K562 (cell line): ENCODE measurements at regions not wholly inside any gene's neighbourhood (a gene's known extent, or its start where the extent isn't known, plus 50 kb on each side); places are given as distances from the start of the nearest gene placed in this dataset.

ENCODE experiments used
- ATAC-seq: fragments of 200-7000 bp; cut with Tn5 transposase; 3 replicates; pipeline ENCODE4 v1.9.1; 2020; ENCODE audit warnings: moderate library complexity
- BruUV-seq: library from RNA; stranded (reverse); fragments of 400-500 nt; replicated peaks from 2 replicates; lab custom pipeline; 2021; lab: Mats Ljungman, UMichigan
- CTCF ChIA-PET: fragments of 300-600 bp; formaldehyde crosslinking; extraction: SDS; loops from one replicate; lab custom pipeline; 2021; ENCODE audit warnings: low intra/inter-chr PET ratio; lab: Yijun Ruan, JAX
- POLR2A ChIA-PET: fragments of 300-600, 350-650 bp; sonication (Branson Sonifier 250); formaldehyde crosslinking; extraction: SDS; loops from one replicate; lab custom pipeline; 2021; ENCODE audit warnings: antibody characterized with exemption, inconsistent platforms; lab: Yijun Ruan, JAX
- DNase-seq, 4 experiments: peaks; one replicate each; pipeline versions ENCODE4 v3.0.0 to v3.0.0-alpha.2; 2011 to 2018; ENCODE audit warnings: low spot score in 3 of 4, mixed read lengths in 3 of 4; ENCODE audit errors: extremely low read depth in 1 of 4
- FAIRE-seq: peaks from 2 replicates; lab custom pipeline; 2011; peaks lifted over from hg19 to GRCh38; lab: Jason Lieb, UNC
- H2AFZ ChIP-seq: 2 replicates; pipeline ENCODE4 v1.6.0; 2011; ENCODE audit warnings: low read depth, low read length, control low read depth, inconsistent platforms
- H3K27ac ChIP-seq: fragments of 200-600 bp; 3 replicates; pipeline ENCODE4 v1.8.0; 2011; ENCODE audit warnings: low read depth, mild to moderate bottlenecking, control low read depth, inconsistent platforms, low read length, moderate library complexity, mixed read lengths; ENCODE audit errors: extremely low read depth
- H3K27me3 ChIP-seq, 2 experiments: fragments of 300-600 bp in 1 of 2; 2 replicates in 1 of 2; 3 replicates in 1 of 2; pipeline versions ENCODE4 v1.6.0 to v1.8.0; 2011; ENCODE audit warnings: inconsistent platforms in 2 of 2, low read length in 2 of 2, mild to moderate bottlenecking in 1 of 2, mixed read lengths in 1 of 2, moderate library complexity in 1 of 2; ENCODE audit not compliant: control insufficient read depth in 2 of 2, insufficient read depth in 2 of 2
- H3K36me3 ChIP-seq: fragments of 300-600 bp; 3 replicates; pipeline ENCODE4 v1.8.0; 2011; ENCODE audit warnings: mild to moderate bottlenecking, low read length, inconsistent platforms; ENCODE audit not compliant: control insufficient read depth, insufficient read depth
- H3K4me1 ChIP-seq, 2 experiments: fragments of 200-600 bp in 1 of 2; replicated peaks in 1 of 2; 2 replicates in 1 of 2; 3 replicates in 1 of 2; pipeline versions ENCODE4 v1.5.1 to v1.8.0; 2011; ENCODE audit warnings: inconsistent platforms in 2 of 2, low read length in 2 of 2, mild to moderate bottlenecking in 1 of 2, mixed read lengths in 1 of 2, moderate library complexity in 1 of 2; ENCODE audit not compliant: control insufficient read depth in 2 of 2, insufficient read depth in 2 of 2
- H3K4me2 ChIP-seq: 2 replicates; pipeline ENCODE4 v1.6.1; 2011; ENCODE audit warnings: low read length, control low read depth, inconsistent platforms, mixed read lengths; ENCODE audit not compliant: insufficient read depth
- H3K4me3 ChIP-seq: fragments of 200-600 bp; sonication (generic), shearing (Covaris generic); 2 replicates; pipeline ENCODE4 v1.5.1; 2016; ENCODE audit warnings: control low read depth, inconsistent platforms
- H3K79me2 ChIP-seq: fragments of 200-600 bp; 3 replicates; pipeline ENCODE4 v1.8.0; 2011; ENCODE audit warnings: low read length, inconsistent platforms; ENCODE audit not compliant: control insufficient read depth, insufficient read depth
- H3K9ac ChIP-seq, 2 experiments: 2 replicates each; pipeline versions ENCODE4 v1.6.0 to v1.6.1; 2011; ENCODE audit warnings: low read depth in 2 of 2, low read length in 2 of 2, control low read depth in 1 of 2, inconsistent platforms in 1 of 2, mild to moderate bottlenecking in 1 of 2, mixed read lengths in 1 of 2; ENCODE audit not compliant: insufficient read depth in 1 of 2
- H3K9me1 ChIP-seq: one replicate; pipeline ENCODE4 v1.6.0; 2011; ENCODE audit warnings: inconsistent platforms, mild to moderate bottlenecking, low read length, moderate library complexity; ENCODE audit not compliant: control insufficient read depth, insufficient read depth
- H3K9me3 ChIP-seq: replicated peaks from 2 replicates; pipeline ENCODE4 v1.5.1; 2011; ENCODE audit warnings: low read depth, low read length, inconsistent platforms; ENCODE audit not compliant: control insufficient read depth, insufficient read depth
- H4K20me1 ChIP-seq: replicated peaks from 2 replicates; pipeline ENCODE4 v1.6.1; 2011; ENCODE audit warnings: low read length, inconsistent platforms, mixed read lengths; ENCODE audit not compliant: control insufficient read depth, insufficient read depth
- CHD4 ChIP-seq: fragments of 200-600 bp; sonication (generic); IDR thresholded peaks from 3 replicates; pipeline ENCODE4 v1.6.1; 2012; ENCODE audit warnings: low read depth, mild to moderate bottlenecking, mixed read lengths, low read length, inconsistent platforms; ENCODE audit not compliant: insufficient read depth, insufficient replicate concordance, poor library complexity, severe bottlenecking
- ERF ChIP-seq: fragments of 450-650 bp; formaldehyde crosslinking; IDR thresholded peaks from 2 replicates; pipeline ENCODE4 v1.4.0; 2020; ENCODE audit warnings: mild to moderate bottlenecking, mixed read lengths
- HNRNPK ChIP-seq: fragments of 200-400 bp; formaldehyde crosslinking; IDR thresholded peaks from one replicate; pipeline ENCODE4 v1.6.1; 2018; ENCODE audit warnings: mild to moderate bottlenecking, low read depth, low read length; ENCODE audit not compliant: poor library complexity, severe bottlenecking
- NFIC ChIP-seq: fragments of 450-650 bp; IDR thresholded peaks from 2 replicates; pipeline ENCODE4 v1.6.1; 2017; ENCODE audit warnings: mild to moderate bottlenecking, inconsistent platforms
- POLR2AphosphoS2 ChIP-seq: IDR thresholded peaks from 2 replicates; pipeline ENCODE4 v1.6.1; 2012; ENCODE audit warnings: low read length, improper control_type of control experiment
- RBFOX2 ChIP-seq: fragments of 200-400 bp; formaldehyde crosslinking; IDR thresholded peaks from 2 replicates; pipeline ENCODE4 v1.6.1; 2017; ENCODE audit warnings: low read depth, mild to moderate bottlenecking, low read length, moderate library complexity
- RUNX1 ChIP-seq: sonication (generic); IDR thresholded peaks from 2 replicates; pipeline ENCODE4 v1.6.1; 2016; ENCODE audit warnings: antibody characterized with exemption, low read depth
- SMAD3 ChIP-seq: fragments of 450-650 bp; formaldehyde crosslinking; conservative IDR thresholded peaks from 2 replicates; pipeline ENCODE4 v1.4.0; 2020; ENCODE audit warnings: mild to moderate bottlenecking
- TARDBP ChIP-seq: fragments of 450-650 bp; IDR thresholded peaks from 2 replicates; pipeline ENCODE4 v1.6.1; 2016
- TRIM28 ChIP-seq: fragments of 450-650 bp; IDR thresholded peaks from 2 replicates; pipeline ENCODE4 v1.6.1; 2017
- ZNF324 ChIP-seq: fragments of 250-450 bp; sonication (Bioruptor Pico); IDR thresholded peaks from 2 replicates; pipeline ENCODE4 v1.4.0; 2020; ENCODE audit warnings: mild to moderate bottlenecking
- WGBS: fragments of 100-300 bp; shearing (Covaris generic); methylation state at CpG from one replicate; pipeline ENCODE4 v1.1.6; 2016; ENCODE audit warnings: low coverage, mixed read lengths; ENCODE audit not compliant: insufficient coverage; ENCODE audit errors: missing lambda C conversion rate; 5-methylcytosine and 5-hydroxymethylcytosine counted together
- in situ Hi-C: fragments of 300-500 bp; cut with MboI; formaldehyde crosslinking; loops from 4 replicates; pipeline ENCODE4 v1.15.0; 2018; ENCODE audit warnings: inconsistent platforms, mixed read lengths
- intact Hi-C: fragments of 100-400 bp; cut with micrococcal nuclease; formaldehyde crosslinking; loops from 2 replicates; pipeline ENCODE4 v1.14.2; 2022
- TF ChIP-seq, protein P1 (sequence below): sonication (generic); formaldehyde crosslinking; IDR thresholded peaks from 2 replicates; pipeline ENCODE4 v1.8.0; 2022; ENCODE audit warnings: mild to moderate bottlenecking, low read depth, missing genetic modification reagents
- TF ChIP-seq, protein P2 (sequence below): fragments of 250-450 bp; sonication (Bioruptor Pico); IDR thresholded peaks from 2 replicates; pipeline ENCODE4 v1.8.0; 2021; ENCODE audit warnings: moderate library complexity, mild to moderate bottlenecking, inconsistent platforms
- TF ChIP-seq, protein P3 (sequence below): fragments of 450-650 bp; formaldehyde crosslinking; IDR thresholded peaks from 2 replicates; pipeline ENCODE4 v1.4.0; 2020; ENCODE audit warnings: mild to moderate bottlenecking, moderate library complexity
- TF ChIP-seq, protein P4 (sequence below): fragments of 450-650 bp; formaldehyde crosslinking; IDR thresholded peaks from 2 replicates; pipeline ENCODE4 v1.4.0; 2020; ENCODE audit warnings: mild to moderate bottlenecking, moderate library complexity
- TF ChIP-seq, protein P5 (sequence below): IDR thresholded peaks from 2 replicates; pipeline ENCODE4 v1.6.1; 2012; ENCODE audit warnings: low read depth, low read length, improper control_type of control experiment, borderline replicate concordance
- TF ChIP-seq, protein P6 (sequence below): sonication (generic); formaldehyde crosslinking; IDR thresholded peaks from 2 replicates; pipeline ENCODE4 v1.8.0; 2022; ENCODE audit warnings: missing genetic modification reagents, mild to moderate bottlenecking, moderate library complexity, borderline replicate concordance

DNA sequence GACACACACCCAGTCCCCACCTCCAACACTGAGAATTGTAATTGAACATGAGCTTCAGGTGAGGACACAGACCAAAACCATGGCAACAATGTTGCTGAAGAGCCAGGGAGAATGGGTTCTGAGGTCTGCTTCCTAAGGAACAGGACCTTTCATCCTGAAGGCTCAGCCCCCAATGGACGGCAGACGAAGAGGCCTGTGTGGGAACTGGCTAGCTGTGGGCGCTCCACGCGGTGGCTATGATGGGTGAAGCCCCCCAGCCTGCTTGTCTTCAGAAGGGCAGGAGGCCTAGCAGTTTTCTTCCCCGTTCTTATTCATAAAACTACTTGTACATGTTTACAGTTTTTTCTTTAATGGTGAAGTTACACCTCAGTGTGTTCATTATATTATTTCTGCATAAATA lies 136.1 kb upstream of the SPACA7 start:
- no peaks in the 10 kb centered on the region for H3K36me3 ChIP-seq
- in situ Hi-C loops = no loop called here
- BruUV-seq = no TSS peak
- no peaks in the 10 kb centered on the region for H3K4me1 ChIP-seq
- peaks cover 0 to 6% of the 10 kb centered on the region in 2 experiments; a peak in 1 of 5 replicates for H3K27me3 ChIP-seq
- ChIA-PET CTCF (no interaction called here), POLR2A (no interaction called here)
- TF ChIP-seq CHD4 = no peak
- TF ChIP-seq, protein P1, sequence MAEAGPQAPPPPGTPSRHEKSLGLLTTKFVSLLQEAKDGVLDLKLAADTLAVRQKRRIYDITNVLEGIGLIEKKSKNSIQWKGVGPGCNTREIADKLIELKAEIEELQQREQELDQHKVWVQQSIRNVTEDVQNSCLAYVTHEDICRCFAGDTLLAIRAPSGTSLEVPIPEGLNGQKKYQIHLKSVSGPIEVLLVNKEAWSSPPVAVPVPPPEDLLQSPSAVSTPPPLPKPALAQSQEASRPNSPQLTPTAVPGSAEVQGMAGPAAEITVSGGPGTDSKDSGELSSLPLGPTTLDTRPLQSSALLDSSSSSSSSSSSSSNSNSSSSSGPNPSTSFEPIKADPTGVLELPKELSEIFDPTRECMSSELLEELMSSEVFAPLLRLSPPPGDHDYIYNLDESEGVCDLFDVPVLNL = no peak
- TF ChIP-seq SMAD3 (CRISPR knock-in tag) = no peak
- TF ChIP-seq, protein P2, sequence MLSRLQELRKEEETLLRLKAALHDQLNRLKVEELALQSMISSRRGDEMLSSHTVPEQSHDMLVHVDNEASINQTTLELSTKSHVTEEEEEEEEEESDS (CRISPR knock-in tag) = no peak
- TF ChIP-seq, protein P3, sequence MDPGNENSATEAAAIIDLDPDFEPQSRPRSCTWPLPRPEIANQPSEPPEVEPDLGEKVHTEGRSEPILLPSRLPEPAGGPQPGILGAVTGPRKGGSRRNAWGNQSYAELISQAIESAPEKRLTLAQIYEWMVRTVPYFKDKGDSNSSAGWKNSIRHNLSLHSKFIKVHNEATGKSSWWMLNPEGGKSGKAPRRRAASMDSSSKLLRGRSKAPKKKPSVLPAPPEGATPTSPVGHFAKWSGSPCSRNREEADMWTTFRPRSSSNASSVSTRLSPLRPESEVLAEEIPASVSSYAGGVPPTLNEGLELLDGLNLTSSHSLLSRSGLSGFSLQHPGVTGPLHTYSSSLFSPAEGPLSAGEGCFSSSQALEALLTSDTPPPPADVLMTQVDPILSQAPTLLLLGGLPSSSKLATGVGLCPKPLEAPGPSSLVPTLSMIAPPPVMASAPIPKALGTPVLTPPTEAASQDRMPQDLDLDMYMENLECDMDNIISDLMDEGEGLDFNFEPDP = no peak
- TF ChIP-seq RBFOX2 = no peak
- no peak for TF ChIP-seq TRIM28
- TF ChIP-seq, protein P4, sequence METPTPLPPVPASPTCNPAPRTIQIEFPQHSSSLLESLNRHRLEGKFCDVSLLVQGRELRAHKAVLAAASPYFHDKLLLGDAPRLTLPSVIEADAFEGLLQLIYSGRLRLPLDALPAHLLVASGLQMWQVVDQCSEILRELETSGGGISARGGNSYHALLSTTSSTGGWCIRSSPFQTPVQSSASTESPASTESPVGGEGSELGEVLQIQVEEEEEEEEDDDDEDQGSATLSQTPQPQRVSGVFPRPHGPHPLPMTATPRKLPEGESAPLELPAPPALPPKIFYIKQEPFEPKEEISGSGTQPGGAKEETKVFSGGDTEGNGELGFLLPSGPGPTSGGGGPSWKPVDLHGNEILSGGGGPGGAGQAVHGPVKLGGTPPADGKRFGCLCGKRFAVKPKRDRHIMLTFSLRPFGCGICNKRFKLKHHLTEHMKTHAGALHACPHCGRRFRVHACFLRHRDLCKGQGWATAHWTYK = no peak
- TF ChIP-seq NFIC = no peak
- no peak for TF ChIP-seq ERF
- TF ChIP-seq ZNF324 = no peak
- TF ChIP-seq, protein P5, sequence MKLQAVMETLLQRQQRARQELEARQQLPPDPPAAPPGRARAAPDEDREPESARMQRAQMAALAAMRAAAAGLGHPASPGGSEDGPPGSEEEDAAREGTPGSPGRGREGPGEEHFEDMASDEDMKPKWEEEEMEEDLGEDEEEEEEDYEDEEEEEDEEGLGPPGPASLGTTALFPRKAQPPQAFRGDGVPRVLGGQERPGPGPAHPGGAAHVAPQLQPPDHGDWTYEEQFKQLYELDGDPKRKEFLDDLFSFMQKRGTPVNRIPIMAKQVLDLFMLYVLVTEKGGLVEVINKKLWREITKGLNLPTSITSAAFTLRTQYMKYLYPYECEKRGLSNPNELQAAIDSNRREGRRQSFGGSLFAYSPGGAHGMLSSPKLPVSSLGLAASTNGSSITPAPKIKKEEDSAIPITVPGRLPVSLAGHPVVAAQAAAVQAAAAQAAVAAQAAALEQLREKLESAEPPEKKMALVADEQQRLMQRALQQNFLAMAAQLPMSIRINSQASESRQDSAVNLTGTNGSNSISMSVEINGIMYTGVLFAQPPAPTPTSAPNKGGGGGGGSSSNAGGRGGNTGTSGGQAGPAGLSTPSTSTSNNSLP = no peak
- TF ChIP-seq, protein P6, sequence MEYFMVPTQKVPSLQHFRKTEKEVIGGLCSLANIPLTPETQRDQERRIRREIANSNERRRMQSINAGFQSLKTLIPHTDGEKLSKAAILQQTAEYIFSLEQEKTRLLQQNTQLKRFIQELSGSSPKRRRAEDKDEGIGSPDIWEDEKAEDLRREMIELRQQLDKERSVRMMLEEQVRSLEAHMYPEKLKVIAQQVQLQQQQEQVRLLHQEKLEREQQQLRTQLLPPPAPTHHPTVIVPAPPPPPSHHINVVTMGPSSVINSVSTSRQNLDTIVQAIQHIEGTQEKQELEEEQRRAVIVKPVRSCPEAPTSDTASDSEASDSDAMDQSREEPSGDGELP = no peak
- no peak for TF ChIP-seq POLR2AphosphoS2
- no peak for TF ChIP-seq TARDBP
- TF ChIP-seq HNRNPK = no peak
- no peak for TF ChIP-seq RUNX1
- H3K27ac ChIP-seq = no peak overlapping the region
- no peak overlapping the region for H2AFZ ChIP-seq
- ATAC-seq = no peak
- no peak overlapping the region for H3K4me3 ChIP-seq
- no peaks in the 10 kb centered on the region for H3K9me1 ChIP-seq
- no peaks in the 10 kb centered on the region for H3K9me3 ChIP-seq
- FAIRE-seq = no peak
- WGBS = 0% methylated on average over 6 of the region's 6 CpGs
- no peaks in the 10 kb centered on the region for H4K20me1 ChIP-seq
- no peak overlapping the region for H3K9ac ChIP-seq
- DNase-seq = no peak
- H3K4me2 ChIP-seq = no peak overlapping the region
- H3K79me2 ChIP-seq = no peaks in the 10 kb centered on the region
- intact Hi-C loops = no loop called here
